Lung (tissue), 11 donors: ENCODE measurements at regions not wholly inside any gene's neighbourhood (a gene's known extent, or its start where the extent isn't known, plus 50 kb on each side); places are given as distances from the start of the nearest gene placed in this dataset.

Source experiments
- ATAC-seq: fragments of 200-7000 bp; cut with Tn5 transposase; one replicate; pipeline ENCODE4 v1.9.1; 2020; ENCODE audit warnings: moderate number of reproducible peaks; ENCODE audit not compliant: insufficient read depth, low FRiP score
- DNase-seq, 3 donors: peaks; one replicate each; pipeline ENCODE4 v3.0.0-alpha.2; 2013 to 2017
- H3K27ac ChIP-seq, 2 donors: one replicate each; pipeline ENCODE4 v1.5.1; 2013; ENCODE audit warnings: mild to moderate bottlenecking in 2 of 2, moderate library complexity in 2 of 2, control low read depth in 1 of 2, inconsistent platforms in 1 of 2, low read depth in 1 of 2, low read length in 1 of 2
- H3K27me3 ChIP-seq, 3 donors: one replicate each; pipeline ENCODE4 v1.5.1; 2013; ENCODE audit warnings: low read length in 2 of 3; ENCODE audit not compliant: control insufficient read depth in 3 of 3, insufficient read depth in 3 of 3
- H3K36me3 ChIP-seq, 4 donors: one replicate each; pipeline ENCODE4 v1.5.1; 2013; ENCODE audit warnings: low read length in 4 of 4, mild to moderate bottlenecking in 1 of 4, moderate library complexity in 1 of 4; ENCODE audit not compliant: control insufficient read depth in 4 of 4, insufficient read depth in 4 of 4
- H3K4me1 ChIP-seq, 5 donors: one replicate each; pipeline ENCODE4 v1.5.1; 2013; ENCODE audit warnings: low read length in 5 of 5, mild to moderate bottlenecking in 2 of 5, moderate library complexity in 1 of 5; ENCODE audit not compliant: control insufficient read depth in 5 of 5, insufficient read depth in 5 of 5
- H3K4me3 ChIP-seq: one replicate; pipeline ENCODE4 v1.5.1; 2013; ENCODE audit warnings: mild to moderate bottlenecking, control low read depth, moderate library complexity
- H3K9ac ChIP-seq, 2 donors: one replicate each; pipeline ENCODE4 v1.5.1; 2013; ENCODE audit warnings: low read length in 2 of 2, control low read depth in 1 of 2; ENCODE audit not compliant: insufficient read depth in 1 of 2
- H3K9me3 ChIP-seq, 4 donors: one replicate each; pipeline ENCODE4 v1.5.1; 2013; ENCODE audit warnings: low read length in 3 of 4, mild to moderate bottlenecking in 1 of 4, moderate library complexity in 1 of 4; ENCODE audit not compliant: control insufficient read depth in 4 of 4, insufficient read depth in 3 of 4
- CTCF ChIP-seq: IDR thresholded peaks from 2 replicates; pipeline ENCODE4 v1.5.1; 2012; ENCODE audit warnings: mild to moderate bottlenecking; ENCODE audit errors: control extremely low read depth, extremely low read depth
- WGBS, 2 donors: extraction: QIAGEN DNeasy Blood & Tissue Kit; methylation state at CpG; one replicate each; pipeline ENCODE4 v1.1.7; 2013; 5-methylcytosine and 5-hydroxymethylcytosine counted together
- donor health status: control.
- donor health status: control.
- donor health status: Bipolar disorder and iron deficiency.
- donor health status: healthy.
- donor health status: DM: yes; HTN: yes; CAD: no.

DNA sequence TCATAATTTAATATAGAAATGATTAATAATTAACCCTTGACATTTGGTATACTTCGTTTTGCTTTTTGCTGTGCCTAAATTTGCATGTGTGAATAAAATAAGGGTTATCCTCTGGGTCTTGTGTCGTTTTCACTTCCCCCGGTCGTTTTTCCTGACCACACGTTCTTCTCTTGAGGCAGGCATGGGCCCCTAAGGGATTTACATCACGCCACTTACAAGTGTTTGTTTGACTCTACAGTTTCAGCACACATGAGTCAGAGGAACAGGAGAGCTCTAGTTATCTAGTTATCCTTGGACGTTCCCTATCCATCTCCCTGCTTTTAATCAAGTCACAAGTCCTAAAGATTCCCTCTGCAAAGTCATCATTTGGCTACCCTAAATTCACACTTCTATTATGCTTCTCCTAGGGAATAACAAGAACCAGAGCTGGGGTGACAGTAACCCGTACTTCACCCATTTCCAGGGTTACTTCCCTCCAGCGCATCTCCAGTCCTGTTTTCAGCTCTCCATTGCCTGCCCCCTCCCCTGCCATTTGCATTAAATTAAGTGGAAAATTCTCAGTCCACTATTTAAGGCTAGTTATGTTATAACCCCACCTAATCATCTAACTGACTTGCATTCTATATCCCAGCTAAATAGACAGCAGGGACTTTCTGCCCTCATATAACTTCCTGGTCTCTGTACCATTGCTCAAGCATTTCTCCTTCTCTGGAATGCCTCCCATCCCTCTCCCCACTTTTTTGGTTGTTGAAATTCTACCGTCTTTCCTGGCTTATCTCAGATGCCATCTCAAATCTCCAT lies 206.9 kb downstream of the PTEN start:
- Histone ChIP-seq H3K9ac (no peak overlapping the region), H3K27me3 (no peaks in the 10 kb centered on the region), H3K9me3 (no peaks in the 10 kb centered on the region), H3K27ac (no peak overlapping the region), H3K4me3 (no peak overlapping the region), H3K4me1 (peaks cover under 1 to 11% (median 7%) of the 10 kb centered on the region in 5 donors), H3K36me3 (no peaks in the 10 kb centered on the region)
- no peak for DNase-seq
- TF ChIP-seq CTCF: no peak
- WGBS, 2 donors: 58 to 65% methylated on average over 10 of the region's 10 CpGs
- ATAC-seq: peak; percentile 41

DNA sequence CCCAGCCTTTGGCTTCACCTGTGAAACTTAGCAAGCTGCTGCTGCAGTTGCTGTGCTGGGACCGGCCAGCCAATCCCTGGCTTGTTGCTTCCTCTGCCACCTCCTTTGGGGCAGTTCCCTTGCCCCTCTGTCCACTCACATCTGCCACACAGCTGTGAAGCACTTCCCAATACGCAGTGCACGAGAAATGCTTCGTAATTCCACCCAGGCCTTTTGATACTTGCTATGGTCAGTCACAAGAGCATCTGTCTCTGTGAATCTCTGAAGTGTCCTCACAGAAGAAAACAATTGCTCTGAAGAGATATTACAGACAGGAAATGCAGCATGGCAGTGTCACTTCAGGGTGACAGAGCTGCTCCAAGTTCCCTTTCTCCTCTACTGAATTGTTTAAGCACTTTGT lies 208.5 kb downstream of the PTEN start:
- H3K27me3 ChIP-seq: no peaks in the 10 kb centered on the region
- H3K27ac ChIP-seq: peak overlapping the region in 1 of 2 donors; percentile 49
- H3K9ac ChIP-seq: no peak overlapping the region
- H3K9me3 ChIP-seq: no peaks in the 10 kb centered on the region
- H3K36me3 ChIP-seq: no peaks in the 10 kb centered on the region
- TF ChIP-seq CTCF: no peak
- H3K4me1 ChIP-seq: peaks cover 0 to 3% (median 0%) of the 10 kb centered on the region in 5 donors
- WGBS, 2 donors: 45 to 71% methylated on average over 4 of the region's 4 CpGs
- no peak for ATAC-seq
- H3K4me3 ChIP-seq: no peak overlapping the region
- DNase-seq: no peak

DNA sequence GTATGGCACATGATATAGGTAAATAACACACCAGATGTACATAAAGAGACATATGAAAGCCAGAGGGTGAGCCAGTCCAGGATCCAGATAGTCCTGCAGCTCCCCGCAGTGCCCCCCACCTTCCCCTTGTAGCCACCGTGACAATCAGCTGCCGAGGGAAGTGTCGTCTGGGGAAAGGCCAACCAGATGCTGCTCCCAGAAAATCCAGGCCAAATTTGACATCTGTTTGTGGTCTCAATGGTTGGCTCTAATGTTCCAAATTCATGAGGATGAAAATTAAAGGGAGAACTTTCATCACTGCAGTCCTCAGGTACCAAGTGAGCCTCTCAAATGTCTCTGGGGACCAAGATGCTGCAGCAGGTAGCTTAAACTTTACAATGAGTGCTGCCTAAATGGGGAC lies 210.3 kb downstream of the PTEN start:
- H3K9me3 ChIP-seq: no peaks in the 10 kb centered on the region
- no peak overlapping the region for H3K9ac ChIP-seq
- H3K27ac ChIP-seq: no peak overlapping the region
- H3K4me3 ChIP-seq: no peak overlapping the region
- no peak for DNase-seq
- 74 to 83% methylated on average over 4 of the region's 4 CpGs for WGBS, 2 donors
- no peaks in the 10 kb centered on the region for H3K36me3 ChIP-seq
- no peak for TF ChIP-seq CTCF
- no peaks in the 10 kb centered on the region for H3K27me3 ChIP-seq
- peaks cover 0 to 2% (median 0%) of the 10 kb centered on the region in 5 donors for H3K4me1 ChIP-seq
- ATAC-seq: no peak
